Pulmonary artery endothelial cell (primary cell): ENCODE measurements at regions not wholly inside any gene's neighbourhood (a gene's known extent, or its start where the extent isn't known, plus 50 kb on each side); places are given as distances from the start of the nearest gene placed in this dataset.
A peak's percentile ranks its signal among the peaks of the same experiment; 100 is the strongest.

Source experiments
- DNase-seq: peaks from one replicate; pipeline ENCODE4 v3.0.0-alpha.2; 2011; ENCODE audit warnings: low read depth, low spot score

GRCh38 chr5:145385276-145385675 is 449.9 kb downstream of the PRELID2 start:
- no peak for DNase-seq

DNA sequence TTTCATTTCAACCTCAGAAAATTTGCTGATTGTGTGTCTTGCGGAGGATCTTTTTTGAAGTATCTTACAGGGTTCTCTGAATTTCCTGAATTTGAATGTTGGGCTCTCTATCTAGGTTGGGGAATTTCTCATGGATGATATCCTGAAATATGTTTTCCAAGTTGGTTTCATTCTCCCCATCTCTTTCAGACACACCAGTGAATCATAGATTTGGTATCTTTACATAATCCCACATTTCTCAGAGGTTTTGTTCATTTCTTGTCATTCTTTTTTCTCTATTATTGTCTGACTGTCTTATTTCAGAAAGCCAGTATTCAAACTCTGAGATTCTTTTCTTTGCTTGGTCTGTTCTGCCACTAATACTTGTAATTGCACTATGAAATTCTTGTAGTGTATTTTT is 456.9 kb downstream of the PRELID2 start:
- DNase-seq = no peak

GRCh38 chr5:145375521-145375920 is 459.6 kb downstream of the PRELID2 start:
- DNase-seq = no peak

DNA sequence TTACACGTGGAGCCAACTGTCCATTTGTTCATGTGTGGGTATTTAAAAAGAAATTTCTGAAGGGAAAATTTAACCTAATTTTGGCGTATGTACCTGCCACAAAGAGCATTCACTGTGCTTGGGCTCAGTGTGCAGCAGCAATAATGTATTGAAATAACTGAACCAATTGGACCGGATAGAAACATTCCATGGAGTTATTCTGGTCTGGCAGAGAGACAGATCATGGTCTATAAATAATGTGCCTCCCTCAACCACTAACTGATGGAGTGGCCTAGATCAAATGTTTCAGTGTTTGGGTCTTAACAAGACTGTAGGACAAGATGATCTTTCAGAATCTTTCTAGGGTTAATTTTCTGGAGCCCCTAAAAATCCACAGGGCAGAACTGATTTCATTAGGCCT is 469.7 kb downstream of the PRELID2 start:
- DNase-seq = no peak

- DNase-seq = peak; percentile 70
Measured at GRCh38 chr5:145362266-145362665, 472.9 kb downstream of the PRELID2 start.

- no peak for DNase-seq
Measured at GRCh38 chr5:145360936-145361335, 474.2 kb downstream of the PRELID2 start.

GRCh38 chr5:145350513-145350912 is 484.6 kb downstream of the PRELID2 start:
- DNase-seq = peak; percentile 5

GRCh38 chr5:145347026-145347616 is 488.0 kb downstream of the PRELID2 start:
- no peak for DNase-seq

GRCh38 chr5:145345511-145346287 is 489.4 kb downstream of the PRELID2 start:
- no peak for DNase-seq

GRCh38 chr5:145341842-145342241 is 493.3 kb downstream of the PRELID2 start:
- no peak for DNase-seq

- no peak for DNase-seq
Measured at GRCh38 chr5:145340099-145340498, 495.0 kb downstream of the PRELID2 start.

GRCh38 chr5:145324767-145325479 is 510.2 kb downstream of the PRELID2 start:
- DNase-seq = no peak

DNA sequence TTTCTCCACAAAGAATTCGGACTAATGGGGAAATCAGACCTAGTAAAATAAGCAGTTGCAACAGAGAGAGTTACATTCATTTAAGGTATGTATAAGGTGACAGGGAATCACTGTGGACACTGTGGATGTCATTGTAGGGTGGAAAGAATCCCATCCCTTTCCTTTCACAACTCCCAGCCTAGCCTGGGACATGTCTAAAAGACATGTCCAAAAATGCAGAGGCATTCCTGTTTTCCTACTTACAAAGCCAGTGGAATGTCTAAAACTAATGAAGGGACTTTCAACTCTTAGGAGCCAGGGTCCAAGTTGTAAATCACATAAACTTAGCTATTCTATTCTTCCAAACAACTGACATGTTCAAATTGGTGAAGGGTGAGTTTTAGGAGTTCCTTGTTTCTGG is 511.0 kb downstream of the PRELID2 start:
- no peak for DNase-seq

GRCh38 chr5:145316282-145316681 is 518.9 kb downstream of the PRELID2 start:
- DNase-seq = no peak

DNA sequence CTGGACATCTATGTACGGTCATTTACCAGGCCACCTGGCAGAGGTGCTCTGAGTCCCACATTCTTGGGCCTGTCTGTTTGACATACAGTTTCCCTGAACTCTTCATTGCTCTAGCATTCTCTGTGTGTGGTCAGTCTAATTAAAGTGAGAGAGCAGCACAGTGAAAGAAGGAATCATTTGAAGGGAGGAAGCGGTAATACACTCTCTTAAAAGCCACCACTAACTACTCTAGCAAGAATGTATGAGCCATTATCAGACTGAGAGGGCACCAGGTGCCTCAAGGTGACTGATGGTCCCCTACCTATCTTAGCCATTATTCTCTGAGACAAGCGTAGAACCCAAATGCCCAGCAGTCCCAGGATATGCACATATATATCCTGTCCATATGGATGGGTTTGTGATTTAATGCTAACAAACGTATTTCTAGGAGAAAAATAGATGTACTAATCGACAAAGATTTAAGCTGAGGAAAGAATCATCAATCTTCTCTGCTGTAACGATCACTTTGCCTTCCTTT is 527.2 kb downstream of the PRELID2 start:
- no peak for DNase-seq

- no peak for DNase-seq
Measured at GRCh38 chr5:145295236-145295835, 539.8 kb downstream of the PRELID2 start.

DNA sequence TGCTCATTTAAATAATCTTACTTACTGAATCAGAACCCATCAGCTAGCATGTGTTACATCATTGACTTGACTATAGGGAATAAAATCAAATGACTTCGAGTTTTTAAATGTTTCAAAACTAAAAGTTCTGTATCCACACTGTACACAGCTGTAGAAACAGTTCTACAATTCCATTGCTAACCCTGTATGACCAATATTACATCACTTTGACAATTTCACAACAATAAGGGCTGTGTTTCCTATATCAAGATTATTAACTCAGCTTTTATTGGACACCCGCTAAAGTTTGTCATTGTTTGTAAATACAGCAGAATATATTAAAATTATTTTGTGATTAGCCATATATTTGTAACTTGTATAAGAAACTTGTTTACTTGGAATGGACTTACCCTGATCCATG is 540.8 kb downstream of the PRELID2 start:
- no peak for DNase-seq

DNA sequence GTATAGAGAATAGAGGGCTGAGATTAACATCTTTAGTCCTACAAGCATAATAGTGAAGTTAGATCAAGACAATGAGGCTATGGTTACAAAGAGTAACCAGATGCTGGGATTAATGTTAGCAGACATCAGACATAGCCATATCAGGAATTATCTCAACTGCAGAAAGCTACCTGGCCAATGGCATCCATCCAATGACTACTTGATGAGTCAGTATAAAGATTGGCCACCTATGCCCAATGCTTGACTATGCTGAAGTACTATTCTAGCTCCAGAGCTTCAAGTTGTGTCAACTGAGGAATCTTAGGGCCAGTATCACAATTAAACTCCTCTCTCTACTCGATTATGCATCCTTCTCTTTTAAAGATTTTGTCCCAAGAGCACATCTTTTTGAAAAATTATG is 541.4 kb downstream of the PRELID2 start:
- no peak for DNase-seq

DNA sequence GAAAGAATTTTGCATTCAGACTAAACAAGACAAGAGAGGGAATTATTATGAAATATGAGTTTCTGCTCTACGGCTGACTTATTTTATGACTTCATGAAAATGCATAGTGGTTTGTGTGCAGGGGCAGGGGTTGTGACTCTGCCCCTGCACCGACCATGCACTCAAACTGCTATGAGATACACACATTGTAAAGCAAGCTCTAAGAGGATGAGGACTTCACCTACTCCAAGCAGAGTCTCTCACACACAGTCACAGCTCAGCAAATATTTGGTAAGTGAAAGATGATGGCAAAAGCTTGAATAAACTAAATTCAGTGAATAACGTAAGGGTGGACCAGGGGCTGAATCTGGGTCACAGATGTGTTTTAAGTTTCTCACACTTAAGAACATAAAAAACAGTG is 542.9 kb downstream of the PRELID2 start:
- no peak for DNase-seq

DNA sequence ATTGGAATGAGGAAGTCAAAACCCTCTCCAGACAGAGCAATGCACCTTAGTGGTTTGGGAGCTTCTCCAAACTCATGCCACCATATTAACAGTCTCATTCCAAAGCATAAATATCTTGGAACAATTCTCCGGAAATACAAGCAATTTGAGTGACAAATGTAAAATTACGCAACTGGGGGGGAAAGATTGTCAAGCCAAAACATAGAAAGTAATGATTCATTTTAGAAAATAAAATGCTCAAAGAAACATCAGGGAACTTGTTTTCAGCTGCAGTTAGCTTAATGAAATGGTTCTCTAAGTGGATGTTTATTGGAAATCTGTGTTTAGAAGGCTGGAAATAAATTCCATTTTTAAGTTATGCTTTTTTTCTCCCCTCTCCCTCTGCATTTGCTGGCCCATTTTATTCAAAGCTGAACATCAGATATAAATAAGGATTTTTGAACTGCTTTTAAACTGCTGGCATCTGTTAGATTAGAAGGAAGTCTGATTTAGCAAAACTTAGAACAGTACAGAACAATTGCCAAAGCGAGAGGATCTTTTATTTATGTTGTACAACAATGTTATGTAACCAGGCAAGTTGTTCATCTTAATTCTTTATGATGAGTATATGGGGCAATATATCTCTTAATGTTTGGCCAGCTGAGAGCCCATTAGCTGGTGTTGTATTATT is 551.9 kb downstream of the PRELID2 start:
- DNase-seq = no peak

DNA sequence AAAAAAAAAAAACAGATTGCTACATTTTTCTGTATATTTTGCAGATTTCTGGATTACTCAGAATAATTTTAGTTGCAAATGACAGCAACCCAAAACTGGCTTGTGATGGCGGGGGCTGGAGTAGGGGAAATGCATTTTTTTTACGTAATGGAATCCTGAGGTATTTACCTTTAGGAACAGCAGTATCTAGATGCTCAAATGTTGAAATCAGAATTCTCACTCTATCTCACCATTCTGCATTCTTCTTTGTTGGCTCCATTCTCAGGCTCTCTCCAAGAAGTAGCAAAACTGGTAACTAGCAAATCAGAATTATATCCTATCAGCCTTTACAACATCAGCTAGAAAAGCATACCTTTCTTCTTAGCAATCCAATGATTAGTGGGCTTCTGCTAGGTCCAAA is 554.3 kb downstream of the PRELID2 start:
- DNase-seq = no peak
